NCI-H1105 (cell line): ENCODE measurements at regions not wholly inside any gene's neighbourhood (a gene's known extent, or its start where the extent isn't known, plus 50 kb on each side); places are given as distances from the start of the nearest gene placed in this dataset.
A peak's percentile ranks its signal among the peaks of the same experiment; 100 is the strongest.

Experiments
- DNase-seq: peaks from one replicate; lab custom pipeline; 2025; lab: John Stamatoyannopoulos, UW

- DNase-seq = no peak
Observed at GRCh38 chr9:129283705-129284606, 105.9 kb upstream of the IER5L start.

- no peak for DNase-seq
Observed at GRCh38 chr9:129283291-129283691, 105.2 kb upstream of the IER5L start.

- DNase-seq = no peak
Observed at GRCh38 chr9:129282731-129283211, 104.7 kb upstream of the IER5L start.

- DNase-seq = no peak
Observed at GRCh38 chr9:129282272-129282671, 104.2 kb upstream of the IER5L start.

- DNase-seq = no peak
Observed at GRCh38 chr9:129281506-129282145, 103.6 kb upstream of the IER5L start.

- no peak for DNase-seq
Observed at GRCh38 chr9:129280623-129281271, 102.7 kb upstream of the IER5L start.

- DNase-seq = no peak
Observed at GRCh38 chr9:129280236-129280622, 102.2 kb upstream of the IER5L start.

- peak; percentile 89 for DNase-seq
Observed at GRCh38 chr9:129278391-129279237, 100.6 kb upstream of the IER5L start.

GRCh38 chr9:129276486-129277230 lies 98.6 kb upstream of the IER5L start:
- DNase-seq = no peak

GRCh38 chr9:129275626-129276247 lies 97.7 kb upstream of the IER5L start:
- no peak for DNase-seq

- no peak for DNase-seq
Observed at GRCh38 chr9:129273941-129274684, 96.1 kb upstream of the IER5L start.

GRCh38 chr9:129273136-129273895 lies 95.3 kb upstream of the IER5L start:
- no peak for DNase-seq

GRCh38 chr9:129272348-129273025 lies 94.4 kb upstream of the IER5L start:
- DNase-seq = no peak

GRCh38 chr9:129270903-129271431 lies 92.9 kb upstream of the IER5L start:
- DNase-seq = no peak

GRCh38 chr9:129270205-129270604 lies 92.1 kb upstream of the IER5L start:
- no peak for DNase-seq

GRCh38 chr9:129267141-129267540 lies 89.1 kb upstream of the IER5L start:
- DNase-seq = no peak

- DNase-seq = no peak
Observed at GRCh38 chr9:129266536-129266935, 88.5 kb upstream of the IER5L start.

- no peak for DNase-seq
Observed at GRCh38 chr9:129264388-129264787, 86.3 kb upstream of the IER5L start.
